GM12891 (cell line): ENCODE measurements at regions not wholly inside any gene's neighbourhood (a gene's known extent, or its start where the extent isn't known, plus 50 kb on each side); places are given as distances from the start of the nearest gene placed in this dataset.

Experiments used
- SPI1 ChIP-seq: IDR thresholded peaks from 2 replicates; pipeline ENCODE4 v1.6.1; 2011; ENCODE audit warnings: low read depth, low read length, control low read depth
- TAF1 ChIP-seq: IDR thresholded peaks from 2 replicates; pipeline ENCODE4 v1.6.1; 2011; ENCODE audit warnings: low read depth, low read length, control low read depth

DNA sequence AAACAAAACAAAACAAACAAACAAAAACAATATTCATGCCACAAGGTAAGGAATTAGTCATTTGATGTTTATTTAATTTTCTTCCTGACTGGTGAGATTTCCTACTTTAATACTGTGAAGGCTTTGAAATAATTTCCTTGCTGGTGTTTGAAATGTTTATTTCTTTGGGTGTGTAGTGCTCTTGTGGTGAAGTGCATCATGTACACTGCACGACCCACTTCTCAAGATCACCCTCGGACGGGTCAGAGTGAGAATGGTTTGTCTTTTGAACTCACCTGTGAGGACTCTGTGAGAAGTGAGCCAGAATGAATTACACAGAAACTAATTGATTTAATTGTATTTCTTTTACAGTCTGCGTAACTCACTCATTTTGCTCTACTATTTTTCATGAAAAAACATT is 1211.5 kb downstream of the SORCS1 start:
- TF ChIP-seq SPI1 (no peak), TAF1 (no peak)
